Karpas-422 (cell line): ENCODE measurements at regions not wholly inside any gene's neighbourhood (a gene's known extent, or its start where the extent isn't known, plus 50 kb on each side); places are given as distances from the start of the nearest gene placed in this dataset.

Source experiments
- DNase-seq: peaks from one replicate; pipeline ENCODE4 v3.0.0-alpha.2; 2015
- H2AFZ ChIP-seq: fragments of 200-600 bp; sonication (generic); 2 replicates; pipeline ENCODE4 v1.6.1; 2014; ENCODE audit warnings: antibody characterized with exemption, low read length, mixed read lengths
- H3K27ac ChIP-seq: fragments of 200-600 bp; sonication (generic); 2 replicates; pipeline ENCODE4 v1.5.1; 2014; ENCODE audit warnings: mild to moderate bottlenecking, low read length, moderate library complexity
- H3K27me3 ChIP-seq: fragments of 200-600 bp; sonication (generic); 2 replicates; pipeline ENCODE4 v1.6.1; 2014; ENCODE audit warnings: low read length, mixed read lengths
- H3K36me3 ChIP-seq: fragments of 200-600 bp; sonication (generic); 2 replicates; pipeline ENCODE4 v1.6.1; 2014; ENCODE audit warnings: low read length, mixed read lengths; ENCODE audit not compliant: insufficient read depth
- H3K4me1 ChIP-seq: fragments of 200-600 bp; sonication (generic); 2 replicates; pipeline ENCODE4 v1.6.1; 2014; ENCODE audit warnings: mild to moderate bottlenecking, low read length, mixed read lengths
- H3K4me2 ChIP-seq: fragments of 200-600 bp; sonication (generic); 2 replicates; pipeline ENCODE4 v1.6.1; 2014; ENCODE audit warnings: low read length, low read depth, mild to moderate bottlenecking; ENCODE audit not compliant: poor library complexity, severe bottlenecking
- H3K4me3 ChIP-seq: fragments of 200-600 bp; sonication (generic); 2 replicates; pipeline ENCODE4 v1.5.1; 2014; ENCODE audit warnings: mild to moderate bottlenecking, antibody characterized with exemption, low read length, mixed read lengths
- H3K79me2 ChIP-seq: fragments of 200-600 bp; sonication (generic); 2 replicates; pipeline ENCODE4 v1.6.1; 2014; ENCODE audit warnings: mild to moderate bottlenecking, low read length, mixed read lengths
- H3K9ac ChIP-seq: fragments of 200-600 bp; sonication (generic); 2 replicates; pipeline ENCODE4 v1.6.0; 2014; ENCODE audit warnings: low read length
- H3K9me2 ChIP-seq: fragments of 200-600 bp; sonication (generic), shearing (Covaris generic); replicated peaks from 2 replicates; pipeline ENCODE4 v1.6.0; 2014; ENCODE audit warnings: mild to moderate bottlenecking, low read length, moderate library complexity; ENCODE audit not compliant: insufficient read depth
- H3K9me3 ChIP-seq: fragments of 300-700, 200-600 bp; sonication (generic); 2 replicates; pipeline ENCODE4 v1.6.1; 2014; ENCODE audit warnings: low read length, mixed read lengths
- H4K20me1 ChIP-seq: fragments of 200-600 bp; sonication (generic); 2 replicates; pipeline ENCODE4 v1.6.1; 2014; ENCODE audit warnings: mild to moderate bottlenecking, antibody characterized with exemption, low read length, low read depth; ENCODE audit not compliant: insufficient read depth

DNA sequence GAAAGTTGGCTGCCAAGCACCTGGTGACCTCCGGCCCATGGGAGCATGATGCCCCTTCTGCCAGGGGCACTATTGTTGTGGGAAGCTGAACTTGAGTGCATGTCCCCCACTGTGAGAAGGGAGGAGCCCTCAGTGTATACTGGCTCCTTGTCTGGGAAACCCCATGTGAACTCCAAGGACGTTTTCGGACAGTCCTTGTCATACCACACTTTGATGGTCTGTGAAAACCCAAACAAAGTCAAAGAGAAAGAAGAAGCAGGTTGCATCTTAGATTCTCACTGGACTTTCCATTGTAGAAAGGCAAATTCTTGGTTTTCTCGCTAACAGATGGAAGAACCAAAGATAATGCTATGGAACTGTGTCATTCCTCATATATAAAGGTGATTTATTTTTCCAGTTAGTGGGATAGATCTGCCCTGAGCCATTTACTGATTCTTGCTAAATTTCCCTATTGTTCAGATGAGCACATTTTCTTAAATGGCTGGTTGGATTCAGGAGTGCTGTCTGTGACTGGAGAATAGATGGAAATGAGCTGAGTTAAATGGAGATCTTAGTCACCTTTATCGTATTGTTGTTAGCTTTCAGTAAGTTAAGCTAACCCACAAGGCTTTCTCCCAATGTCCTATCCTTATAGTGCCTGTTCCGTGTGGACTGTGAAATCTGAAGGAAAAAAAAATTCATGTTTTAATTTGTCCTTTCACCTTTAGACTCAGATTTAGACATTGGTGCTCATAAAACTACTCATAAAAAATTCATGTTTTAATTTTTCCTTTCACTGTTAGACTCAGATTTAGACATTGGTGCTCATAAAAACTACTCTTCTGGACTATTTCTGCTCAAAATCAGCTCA is 166.6 kb downstream of the ACTR3 start:
- Histone ChIP-seq H3K36me3 (no peaks in the 10 kb centered on the region), H3K27ac (no peak overlapping the region), H3K79me2 (no peaks in the 10 kb centered on the region), H3K27me3 (no peaks in the 10 kb centered on the region; the same call in 1 of the 2 replicates), H3K9me3 (no peaks in the 10 kb centered on the region), H4K20me1 (no peaks in the 10 kb centered on the region), H3K4me2 (no peak overlapping the region), H3K4me1 (no peaks in the 10 kb centered on the region), H2AFZ (no peak overlapping the region), H3K9me2 (no peaks in the 10 kb centered on the region), H3K9ac (no peak overlapping the region), H3K4me3 (no peak overlapping the region)
- DNase-seq, result no peak

DNA sequence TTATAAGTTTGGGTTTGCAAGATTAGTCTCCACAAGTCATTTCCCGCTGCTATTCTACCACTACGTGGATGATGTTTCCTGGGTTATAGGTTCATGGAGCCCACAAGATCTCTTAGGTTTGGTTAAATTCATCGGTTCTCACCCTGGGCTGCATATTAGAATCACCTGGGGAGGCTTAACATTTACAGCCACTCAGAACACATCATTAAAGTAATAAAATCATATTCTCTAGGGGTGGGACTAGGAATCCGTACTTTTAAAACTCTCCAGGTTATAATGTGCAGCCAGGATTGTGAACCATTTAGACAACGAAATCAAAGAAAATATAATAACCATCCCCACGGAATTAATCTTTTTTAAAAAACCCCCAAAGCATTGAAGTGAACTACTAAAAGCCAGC is 167.7 kb downstream of the ACTR3 start:
- no peaks in the 10 kb centered on the region for H4K20me1 ChIP-seq
- H3K4me3 ChIP-seq, result no peak overlapping the region
- no peak overlapping the region for H3K27ac ChIP-seq
- no peak overlapping the region for H3K4me2 ChIP-seq
- no peak overlapping the region for H3K9ac ChIP-seq
- H3K27me3 ChIP-seq, result no peaks in the 10 kb centered on the region; the same call in 1 of the 2 replicates
- no peak overlapping the region for H2AFZ ChIP-seq
- no peaks in the 10 kb centered on the region for H3K4me1 ChIP-seq
- no peaks in the 10 kb centered on the region for H3K36me3 ChIP-seq
- no peaks in the 10 kb centered on the region for H3K79me2 ChIP-seq
- H3K9me2 ChIP-seq, result no peaks in the 10 kb centered on the region
- DNase-seq, result no peak
- no peaks in the 10 kb centered on the region for H3K9me3 ChIP-seq

DNA sequence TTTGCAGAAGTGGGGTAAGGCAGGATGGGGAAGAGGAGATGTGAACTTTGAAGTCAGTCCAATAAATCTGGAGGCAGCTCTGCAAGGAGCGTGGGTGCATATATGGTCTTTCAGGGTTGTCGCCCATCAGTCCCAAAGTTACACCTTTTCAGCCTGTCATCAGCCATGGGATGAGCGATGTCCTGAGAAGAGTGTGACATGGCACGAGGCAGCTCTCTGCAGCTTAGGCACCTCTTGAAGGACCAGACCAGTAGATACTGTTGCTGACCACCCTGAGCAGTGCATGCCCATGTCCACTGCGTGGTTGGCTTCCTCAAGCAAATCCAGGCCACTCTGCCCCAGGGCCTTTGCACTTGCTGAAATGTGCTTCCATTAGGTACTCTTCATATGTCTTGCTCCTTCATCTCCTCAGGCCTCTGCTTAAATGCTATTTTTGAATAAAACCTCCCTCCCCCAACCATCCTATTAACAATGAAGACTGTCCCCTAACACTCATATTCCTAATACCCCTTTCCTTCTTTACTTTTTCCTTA is 171.7 kb downstream of the ACTR3 start:
- Histone ChIP-seq H3K9ac (no peak overlapping the region), H3K27me3 (no peaks in the 10 kb centered on the region; the same call in 1 of the 2 replicates), H3K36me3 (no peaks in the 10 kb centered on the region), H2AFZ (no peak overlapping the region), H3K9me2 (no peaks in the 10 kb centered on the region), H4K20me1 (no peaks in the 10 kb centered on the region), H3K4me3 (no peak overlapping the region), H3K9me3 (no peaks in the 10 kb centered on the region), H3K4me2 (no peak overlapping the region), H3K4me1 (no peaks in the 10 kb centered on the region), H3K79me2 (no peaks in the 10 kb centered on the region), H3K27ac (no peak overlapping the region)
- no peak for DNase-seq

DNA sequence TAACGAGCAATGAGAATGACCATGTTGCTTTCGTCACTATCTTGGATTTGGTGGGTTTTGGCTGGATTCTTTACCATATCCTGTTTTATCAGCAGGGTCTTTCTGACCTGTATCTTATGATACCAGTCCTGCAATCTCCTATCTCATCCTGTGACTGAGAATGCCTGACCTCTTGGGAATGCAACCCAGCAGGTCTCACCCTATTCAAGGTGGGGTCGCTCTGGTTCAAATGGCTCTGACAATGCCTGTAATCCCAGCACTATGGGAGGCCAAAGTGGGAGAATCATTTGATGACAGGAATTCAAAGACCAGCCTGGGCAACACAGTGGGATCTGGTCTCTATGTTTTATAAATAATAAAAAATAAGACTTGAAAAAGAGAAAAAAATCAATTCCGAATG is 173.5 kb downstream of the ACTR3 start:
- H3K27ac ChIP-seq, result no peak overlapping the region
- no peak overlapping the region for H2AFZ ChIP-seq
- no peaks in the 10 kb centered on the region for H4K20me1 ChIP-seq
- no peaks in the 10 kb centered on the region for H3K9me2 ChIP-seq
- DNase-seq, result no peak
- H3K9me3 ChIP-seq, result no peaks in the 10 kb centered on the region
- no peak overlapping the region for H3K4me2 ChIP-seq
- no peaks in the 10 kb centered on the region for H3K36me3 ChIP-seq
- H3K27me3 ChIP-seq, result no peaks in the 10 kb centered on the region
- no peaks in the 10 kb centered on the region for H3K79me2 ChIP-seq
- H3K4me1 ChIP-seq, result no peaks in the 10 kb centered on the region
- H3K4me3 ChIP-seq, result no peak overlapping the region
- no peak overlapping the region for H3K9ac ChIP-seq

DNA sequence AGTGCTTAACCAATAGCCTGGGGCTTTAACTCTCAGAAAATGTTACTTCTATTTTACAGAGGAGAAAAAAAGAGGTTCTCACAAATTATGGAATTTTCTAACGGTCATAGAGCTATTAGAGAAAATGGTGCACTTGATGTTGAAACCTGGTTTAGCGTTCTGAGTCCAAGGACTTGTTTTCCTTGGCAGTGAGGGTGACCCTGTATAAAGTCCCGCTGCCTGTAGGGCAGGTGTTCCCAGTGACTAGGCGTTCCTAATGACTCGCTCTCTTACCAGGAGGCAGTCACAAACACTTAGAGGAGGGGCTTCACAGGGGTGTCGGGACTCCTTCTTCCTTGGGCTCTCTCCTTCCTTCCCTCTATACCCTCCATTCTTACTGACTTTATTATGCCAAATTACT is 175.8 kb downstream of the ACTR3 start:
- no peak overlapping the region for H3K27ac ChIP-seq
- no peaks in the 10 kb centered on the region for H3K4me1 ChIP-seq
- no peaks in the 10 kb centered on the region for H3K79me2 ChIP-seq
- no peaks in the 10 kb centered on the region for H3K9me3 ChIP-seq
- no peak overlapping the region for H3K4me2 ChIP-seq
- H3K36me3 ChIP-seq, result no peaks in the 10 kb centered on the region
- DNase-seq, result no peak
- H3K9ac ChIP-seq, result no peak overlapping the region
- no peak overlapping the region for H3K4me3 ChIP-seq
- no peaks in the 10 kb centered on the region for H3K27me3 ChIP-seq
- H3K9me2 ChIP-seq, result no peaks in the 10 kb centered on the region
- no peak overlapping the region for H2AFZ ChIP-seq
- H4K20me1 ChIP-seq, result no peaks in the 10 kb centered on the region

DNA sequence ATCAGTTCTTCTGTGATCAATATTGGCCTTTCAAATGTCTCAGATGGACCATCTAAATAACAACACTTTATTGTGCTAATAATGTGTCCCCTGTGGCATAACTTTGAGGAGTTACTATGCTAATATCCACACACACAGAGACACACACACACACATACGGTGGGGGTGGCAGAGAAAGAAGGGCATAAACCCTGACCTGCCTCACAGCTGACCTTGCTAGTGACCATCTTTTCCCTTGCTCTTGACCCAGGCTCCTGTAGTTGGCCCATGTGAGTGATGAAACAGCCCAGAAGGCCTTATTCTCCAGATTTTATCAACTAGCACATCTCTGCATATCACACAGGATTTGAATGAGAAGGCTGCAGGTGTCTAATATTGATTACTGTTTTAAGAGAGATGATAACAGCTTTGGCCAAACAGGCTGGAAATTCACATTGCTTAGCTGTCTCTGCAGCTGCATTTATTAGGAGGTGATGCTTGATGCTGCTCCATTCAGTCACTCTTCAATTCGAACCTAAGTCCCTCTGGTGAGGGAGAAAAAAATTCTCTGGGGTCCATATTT is 176.4 kb downstream of the ACTR3 start:
- H3K9me2 ChIP-seq, result no peaks in the 10 kb centered on the region
- H3K4me1 ChIP-seq, result no peaks in the 10 kb centered on the region
- no peaks in the 10 kb centered on the region for H4K20me1 ChIP-seq
- no peaks in the 10 kb centered on the region for H3K9me3 ChIP-seq
- no peak overlapping the region for H2AFZ ChIP-seq
- H3K36me3 ChIP-seq, result no peaks in the 10 kb centered on the region
- no peaks in the 10 kb centered on the region for H3K27me3 ChIP-seq
- no peaks in the 10 kb centered on the region for H3K79me2 ChIP-seq
- no peak overlapping the region for H3K9ac ChIP-seq
- no peak overlapping the region for H3K4me3 ChIP-seq
- no peak overlapping the region for H3K4me2 ChIP-seq
- no peak for DNase-seq
- H3K27ac ChIP-seq, result no peak overlapping the region

DNA sequence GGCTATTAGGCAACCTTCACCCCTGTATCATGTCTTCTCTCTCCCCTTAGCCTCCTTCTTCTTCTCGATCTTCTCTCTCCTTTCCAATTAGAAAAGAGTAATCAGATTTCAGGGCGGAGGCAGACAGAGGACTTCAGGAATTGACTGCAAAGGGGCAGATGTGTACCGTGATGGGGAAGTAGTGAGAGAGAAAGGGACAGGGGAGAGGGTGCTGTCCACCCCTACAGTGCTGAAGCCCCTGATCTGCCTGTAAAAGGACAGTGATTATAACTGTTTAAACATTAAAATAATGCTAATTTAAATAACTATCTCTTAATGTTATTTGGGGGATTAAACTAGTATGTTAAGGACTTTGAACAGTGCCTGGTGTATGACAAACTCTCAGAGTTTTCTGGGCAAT is 178.5 kb downstream of the ACTR3 start:
- H3K79me2 ChIP-seq, result no peaks in the 10 kb centered on the region
- H3K9me2 ChIP-seq, result no peaks in the 10 kb centered on the region
- H4K20me1 ChIP-seq, result no peaks in the 10 kb centered on the region
- no peaks in the 10 kb centered on the region for H3K27me3 ChIP-seq
- peak; percentile 50 for DNase-seq
- no peak overlapping the region for H3K4me3 ChIP-seq
- no peaks in the 10 kb centered on the region for H3K4me1 ChIP-seq
- H3K4me2 ChIP-seq, result no peak overlapping the region
- no peak overlapping the region for H2AFZ ChIP-seq
- H3K27ac ChIP-seq, result no peak overlapping the region
- H3K9me3 ChIP-seq, result no peaks in the 10 kb centered on the region
- no peaks in the 10 kb centered on the region for H3K36me3 ChIP-seq
- H3K9ac ChIP-seq, result no peak overlapping the region

DNA sequence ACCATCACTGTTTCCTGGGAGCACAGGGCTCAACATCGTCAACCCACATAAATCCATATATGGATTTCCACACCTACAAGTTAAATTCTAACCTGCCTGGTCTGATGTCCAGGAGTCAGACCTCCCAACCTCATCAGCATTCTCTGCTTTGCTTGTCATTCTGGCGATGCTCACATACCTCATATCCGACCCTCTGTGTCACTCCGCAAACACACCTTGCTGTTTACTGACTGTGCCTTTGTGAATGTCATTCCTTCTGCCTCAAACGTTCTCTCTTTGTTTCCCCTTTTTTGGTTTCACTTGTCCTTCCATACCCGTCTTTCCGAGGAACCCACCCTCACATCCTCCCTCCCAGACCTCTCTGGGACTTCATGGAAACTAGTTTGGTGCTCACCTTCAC is 187.1 kb downstream of the ACTR3 start:
- no peak overlapping the region for H3K4me2 ChIP-seq
- H3K27me3 ChIP-seq, result no peaks in the 10 kb centered on the region
- no peaks in the 10 kb centered on the region for H4K20me1 ChIP-seq

More for the DNA sequence above, 187.1 kb downstream of the ACTR3 start:
- Histone ChIP-seq H3K9me2 (no peaks in the 10 kb centered on the region), H3K4me1 (no peaks in the 10 kb centered on the region), H3K9ac (no peak overlapping the region), H3K4me3 (no peak overlapping the region), H3K27ac (no peak overlapping the region), H3K9me3 (no peaks in the 10 kb centered on the region), H3K79me2 (no peaks in the 10 kb centered on the region), H3K36me3 (no peaks in the 10 kb centered on the region), H2AFZ (no peak overlapping the region)
- DNase-seq, result no peak
